AG04450 (cell line): ENCODE measurements at regions not wholly inside any gene's neighbourhood (a gene's known extent, or its start where the extent isn't known, plus 50 kb on each side); places are given as distances from the start of the nearest gene placed in this dataset.
A peak's percentile ranks its signal among the peaks of the same experiment; 100 is the strongest.
"Not testable (repeated sequence)": the region's sequence is repeated elsewhere in the genome, so short reads cannot be mapped to it uniquely, and the experiment has no call there.

Experiments
- CTCF ChIA-PET: fragments of 300-600, 350-600 bp; formaldehyde crosslinking; extraction: SDS; loops from one replicate; lab custom pipeline; 2022; ENCODE audit warnings: antibody characterized with exemption, inconsistent platforms; lab: Charles Lee
- POLR2A ChIA-PET: fragments of 350-600 bp; formaldehyde crosslinking; extraction: SDS; loops from one replicate; lab custom pipeline; 2021; ENCODE audit warnings: antibody characterized with exemption, inconsistent platforms; lab: Yijun Ruan, JAX
- DNase-seq: peaks from one replicate; pipeline ENCODE4 v3.0.0-alpha.2; 2011; ENCODE audit warnings: low read depth, low spot score
- H3K27ac ChIP-seq: one replicate; pipeline ENCODE4 v1.5.1; 2012; ENCODE audit warnings: low read depth, low read length, control low read depth
- H3K27me3 ChIP-seq: one replicate; pipeline ENCODE4 v1.6.0; 2012; ENCODE audit warnings: low read length; ENCODE audit not compliant: control insufficient read depth, insufficient read depth
- H3K4me3 ChIP-seq: 2 replicates; pipeline ENCODE4 v1.5.1; 2011; ENCODE audit warnings: mild to moderate bottlenecking, low read depth, low read length, control low read depth
- H3K9me3 ChIP-seq: 2 replicates; pipeline ENCODE4 v1.5.1; 2012; ENCODE audit warnings: low read length; ENCODE audit not compliant: control insufficient read depth, insufficient read depth
- CTCF ChIP-seq: IDR thresholded peaks from 2 replicates; pipeline ENCODE4 v1.5.1; 2011; ENCODE audit warnings: low read depth, low read length, control low read depth, inconsistent platforms

- CTCF ChIA-PET, result interaction anchor here (0.6 to 2.6 kb wide), 4 partner anchors 53 to 666 kb away, joined by 3 to 11 read pairs (median 6); no protein-coding TSS in a partner anchor
- Histone ChIP-seq H3K9me3 (no peaks in the 10 kb centered on the region), H3K4me3 (no peak overlapping the region), H3K27ac (peak overlapping the region; percentile 87), H3K27me3 (no peaks in the 10 kb centered on the region)
- no peak for TF ChIP-seq CTCF
- peak; percentile 62 for DNase-seq
- POLR2A ChIA-PET, result interaction anchor here (0.7 kb wide), 3 partner anchors 21 to 25 kb away, joined by 4 to 12 read pairs (median 7); no protein-coding TSS in a partner anchor
Measured at GRCh38 chr15:35697549-35698299, 151.8 kb upstream of the DPH6 start.

DNA sequence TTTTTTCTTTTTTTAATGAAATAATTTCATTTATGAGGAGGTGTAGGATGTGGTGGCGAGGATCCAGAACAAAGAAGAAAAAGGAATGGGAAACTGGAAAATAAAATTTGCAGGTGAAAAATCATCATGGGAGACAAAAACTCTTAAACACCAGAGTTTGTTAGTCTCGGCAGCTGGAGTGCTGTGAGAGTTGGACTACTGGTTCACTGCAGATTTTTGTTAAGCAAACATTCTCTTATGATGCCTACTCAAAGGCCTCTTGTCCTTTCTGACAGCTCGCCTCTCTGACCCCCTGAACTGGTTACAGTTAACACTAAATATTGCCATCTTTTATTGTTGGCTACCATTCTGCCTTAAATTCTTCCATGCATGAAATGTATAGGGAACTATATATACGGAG lies 152.4 kb upstream of the DPH6 start:
- POLR2A ChIA-PET, result interaction anchor here (0.7 kb wide), 2 partner anchors 21 to 24 kb away, joined by 7 to 12 read pairs; no protein-coding TSS in a partner anchor
- H3K9me3 ChIP-seq, result no peaks in the 10 kb centered on the region
- no peak for DNase-seq
- H3K27ac ChIP-seq, result peak overlapping the region; percentile 58
- TF ChIP-seq CTCF, result no peak
- no peaks in the 10 kb centered on the region for H3K27me3 ChIP-seq
- CTCF ChIA-PET, result interaction anchor here (0.7 to 0.8 kb wide), 3 partner anchors 53 to 398 kb away, joined by 3 to 6 read pairs (median 4); no protein-coding TSS in a partner anchor
- H3K4me3 ChIP-seq, result no peak overlapping the region

GRCh38 chr15:35698966-35699575 lies 153.1 kb upstream of the DPH6 start:
- POLR2A ChIA-PET, result no interaction called here
- Histone ChIP-seq H3K4me3 (no peak overlapping the region), H3K27ac (no peak overlapping the region), H3K27me3 (no peaks in the 10 kb centered on the region), H3K9me3 (no peaks in the 10 kb centered on the region)
- DNase-seq, result no peak
- CTCF ChIA-PET, result interaction anchor here (0.8 kb wide), 1 partner anchor 52 kb away, joined by 6 read pairs; no protein-coding TSS in a partner anchor
- TF ChIP-seq CTCF, result no peak

- not testable (repeated sequence) for DNase-seq, H3K27me3 ChIP-seq
- CTCF ChIA-PET, result interaction anchor here (0.9 kb wide), 1 partner anchor 50 kb away, joined by 3 read pairs; no protein-coding TSS in a partner anchor
Measured at GRCh38 chr15:35700091-35700593, 154.2 kb upstream of the DPH6 start.

DNA sequence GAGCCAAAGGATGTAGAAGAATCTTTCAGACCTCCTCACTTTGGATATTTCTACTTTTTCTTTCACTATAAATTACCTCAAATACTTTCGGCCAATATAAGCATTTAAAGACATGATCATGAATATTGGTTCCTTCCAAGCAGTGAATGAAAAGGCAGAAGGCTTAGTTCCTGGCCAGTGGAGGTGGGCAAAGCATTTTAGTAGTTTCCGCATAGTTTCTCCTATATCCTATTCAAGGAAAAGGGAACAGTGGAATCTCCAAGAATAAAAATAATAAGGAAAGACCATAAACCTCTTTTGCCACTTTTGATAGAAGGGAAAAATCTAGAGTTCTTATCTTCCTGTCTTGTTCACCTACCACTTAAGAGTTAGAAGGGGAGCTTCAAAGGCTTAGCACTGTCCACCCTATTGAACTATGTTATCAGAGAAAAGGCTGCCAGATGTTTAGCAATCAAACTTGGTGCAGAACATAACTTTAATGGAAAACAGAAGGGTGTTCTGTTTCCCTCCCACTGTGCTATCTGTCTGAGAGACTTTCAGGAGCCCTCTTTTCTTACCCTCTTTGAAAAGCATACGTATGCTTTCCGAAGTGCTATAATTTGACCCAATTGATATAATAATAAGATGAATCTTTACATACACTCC lies 155.6 kb upstream of the DPH6 start:
- no peak for DNase-seq
- H3K9me3 ChIP-seq, result no peaks in the 10 kb centered on the region
- H3K27me3 ChIP-seq, result no peaks in the 10 kb centered on the region
- POLR2A ChIA-PET, result no interaction called here
- no peak overlapping the region for H3K4me3 ChIP-seq
- no peak for TF ChIP-seq CTCF
- CTCF ChIA-PET, result interaction anchor here (0.9 kb wide), 1 partner anchor 49 kb away, joined by 3 read pairs; no protein-coding TSS in a partner anchor
- no peak overlapping the region for H3K27ac ChIP-seq

More at GRCh38 chr15:35700091-35700593, 154.2 kb upstream of the DPH6 start:
- H3K27ac ChIP-seq, H3K4me3 ChIP-seq, H3K9me3 ChIP-seq, POLR2A ChIA-PET: not testable (repeated sequence)
